ENCODE measurements at regions not wholly inside any gene's neighbourhood (a gene's known extent, or its start where the extent isn't known, plus 50 kb on each side); places are given as distances from the start of the nearest gene placed in this dataset.
"Not testable (repeated sequence)": the region's sequence is repeated elsewhere in the genome, so short reads cannot be mapped to it uniquely, and the experiment has no call there.

DNA sequence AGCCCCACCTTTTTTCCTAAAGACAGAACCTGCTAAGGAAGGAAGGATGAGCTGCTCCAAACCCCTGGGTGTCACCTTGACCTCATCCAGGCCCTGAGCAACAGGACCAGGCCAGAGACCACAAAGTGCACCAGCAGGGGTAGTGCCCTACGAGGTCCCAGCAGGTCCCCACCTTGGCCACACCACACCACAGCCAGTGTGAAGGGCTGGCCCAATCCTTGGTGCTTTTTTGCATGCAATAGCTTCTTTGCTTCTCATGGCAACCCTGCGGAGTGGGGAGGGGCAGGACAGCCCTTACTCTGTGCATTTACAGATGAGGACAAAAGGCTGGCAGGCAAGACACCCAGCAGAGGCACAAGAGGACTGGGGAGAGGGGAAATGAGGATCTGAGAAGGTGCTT is 352.6 kb downstream of the BCL11B start:
- in situ Hi-C loops (cut with HindIII; ENCODE audit: low sequenced_read_pairs): no loop called here

DNA sequence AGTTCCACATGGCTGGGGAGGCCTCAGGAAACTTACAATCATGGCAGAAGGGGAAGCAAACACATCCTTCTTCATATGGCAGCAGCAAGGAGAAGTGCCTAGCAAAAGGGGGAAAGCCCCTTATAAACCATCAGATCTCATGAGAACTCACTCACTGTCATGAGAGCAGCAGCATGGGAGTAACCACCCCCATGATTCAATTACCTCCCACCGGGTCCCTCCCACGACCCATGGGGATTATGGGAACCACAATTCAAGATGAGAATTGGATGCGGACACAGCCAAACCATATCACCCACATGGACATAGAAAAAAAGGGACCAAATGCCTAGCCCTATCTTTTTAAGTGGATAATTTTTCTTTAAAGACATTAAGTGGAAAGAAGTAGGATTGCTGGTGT is 350.7 kb downstream of the BCL11B start:
- in situ Hi-C loops (cut with HindIII; ENCODE audit: low sequenced_read_pairs): loop anchor here (5.0 kb wide), 1 partner anchor 46 kb away; no protein-coding TSS in a partner anchor

DNA sequence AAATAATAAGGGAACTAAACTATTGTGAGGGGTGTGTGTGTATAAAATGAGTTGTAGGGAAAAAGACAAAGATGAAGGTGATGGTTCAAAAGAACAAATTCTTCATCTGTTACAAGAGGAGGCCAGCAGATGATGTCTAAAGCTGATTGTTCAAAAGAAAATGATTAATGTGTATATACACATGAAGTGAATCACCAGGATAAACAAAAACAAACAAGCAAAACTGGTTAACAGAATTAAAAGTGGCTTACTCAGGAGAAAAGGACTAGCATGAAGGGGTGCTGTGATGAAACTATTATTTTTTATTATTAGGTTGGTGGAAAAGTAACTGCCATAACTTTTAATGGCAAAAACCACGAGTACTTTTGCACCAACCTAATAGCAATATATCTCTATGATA is 348.4 kb downstream of the BCL11B start:
- in situ Hi-C loops (cut with HindIII; ENCODE audit: low sequenced_read_pairs): loop anchor here (5.0 kb wide), 1 partner anchor 44 kb away; no protein-coding TSS in a partner anchor

DNA sequence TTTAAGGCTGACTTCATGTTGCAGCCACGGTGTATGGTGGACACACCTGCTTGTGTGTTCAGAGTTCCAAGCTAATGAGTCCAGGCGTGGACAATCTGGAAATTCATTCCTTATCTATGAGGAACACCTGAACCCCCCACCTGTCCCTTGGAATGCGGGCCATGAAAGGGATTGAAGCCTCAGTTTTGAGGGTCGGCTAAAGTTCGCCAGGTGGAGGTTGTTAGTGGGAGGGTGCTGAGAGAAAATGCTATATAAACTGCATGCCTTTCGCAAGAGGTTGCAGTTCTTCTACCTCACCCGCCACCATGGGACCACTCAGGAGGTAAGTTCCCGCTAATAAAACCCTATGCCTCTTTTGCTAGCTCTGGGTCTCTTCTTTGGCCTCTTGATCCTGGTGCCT is 348.0 kb downstream of the BCL11B start:
- in situ Hi-C loops (cut with HindIII; ENCODE audit: low sequenced_read_pairs): loop anchor here (5.0 kb wide), 1 partner anchor 43 kb away; no protein-coding TSS in a partner anchor

- in situ Hi-C loops (cut with HindIII; ENCODE audit: low sequenced_read_pairs): no loop called here
Observed at GRCh38 chr14:98925354-98926040, 346.5 kb downstream of the BCL11B start.

DNA sequence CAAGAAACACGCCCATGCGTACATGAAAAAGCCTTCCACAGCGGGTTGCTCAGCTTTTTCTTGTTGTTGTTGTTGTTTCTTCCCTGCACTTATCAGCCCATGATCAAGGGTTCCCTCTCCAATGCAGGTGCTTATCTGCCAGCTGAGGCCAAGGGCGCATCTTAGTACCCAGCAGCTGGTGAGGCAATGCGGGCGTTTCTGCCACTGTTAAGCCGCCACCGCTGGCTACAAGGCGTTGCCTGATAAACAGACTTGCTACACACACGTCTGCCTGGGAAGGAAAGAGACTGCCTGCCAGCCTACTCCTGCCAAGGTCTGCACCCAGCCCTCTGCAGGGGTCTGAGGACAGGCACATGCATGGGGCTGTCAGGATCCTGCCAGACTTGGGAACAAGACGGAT is 345.9 kb downstream of the BCL11B start:
- in situ Hi-C loops (cut with HindIII; ENCODE audit: low sequenced_read_pairs): no loop called here

GRCh38 chr14:98926801-98927200 is 345.2 kb downstream of the BCL11B start:
- in situ Hi-C loops (cut with HindIII; ENCODE audit: low sequenced_read_pairs): no loop called here

DNA sequence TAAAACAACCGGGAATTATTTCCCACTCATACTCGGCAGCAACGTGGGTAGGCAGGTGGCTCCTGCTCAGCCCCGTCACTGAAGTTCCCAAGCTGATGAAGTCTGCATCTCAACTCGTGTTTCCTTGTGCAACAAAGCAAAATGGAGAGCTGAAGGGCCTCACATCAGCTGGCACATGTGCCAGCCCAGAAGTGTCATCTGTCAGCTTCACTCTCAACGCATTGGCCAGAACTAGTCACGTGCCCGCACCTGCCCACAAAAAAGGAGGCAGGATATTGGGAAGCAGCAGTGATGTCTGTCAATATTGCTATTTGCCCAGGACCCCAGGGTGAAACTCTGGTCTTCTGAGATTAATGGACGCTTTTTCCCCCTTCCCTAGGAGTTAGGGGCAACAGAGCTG is 344.0 kb downstream of the BCL11B start:
- in situ Hi-C loops (cut with HindIII; ENCODE audit: low sequenced_read_pairs): no loop called here

DNA sequence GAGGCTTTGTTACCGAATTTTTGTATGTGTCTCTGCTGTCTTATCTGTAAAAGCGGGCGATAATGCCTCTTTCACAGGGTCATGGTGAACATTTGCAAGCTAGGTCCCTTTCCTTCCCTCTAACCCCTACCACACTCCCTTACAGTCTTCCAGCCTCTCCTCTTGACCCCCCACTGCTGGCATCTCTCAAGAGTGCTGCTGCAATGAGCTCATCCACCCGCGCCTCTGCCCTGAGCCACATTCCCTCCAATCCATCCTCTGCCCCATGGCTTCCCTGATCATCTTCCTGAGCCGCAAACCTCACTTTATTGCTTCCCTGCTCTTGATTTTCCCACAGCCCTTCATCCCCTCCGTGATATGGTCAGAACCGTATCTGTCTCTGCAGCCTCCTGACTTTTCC is 343.6 kb downstream of the BCL11B start:
- in situ Hi-C loops (cut with HindIII; ENCODE audit: low sequenced_read_pairs): no loop called here

DNA sequence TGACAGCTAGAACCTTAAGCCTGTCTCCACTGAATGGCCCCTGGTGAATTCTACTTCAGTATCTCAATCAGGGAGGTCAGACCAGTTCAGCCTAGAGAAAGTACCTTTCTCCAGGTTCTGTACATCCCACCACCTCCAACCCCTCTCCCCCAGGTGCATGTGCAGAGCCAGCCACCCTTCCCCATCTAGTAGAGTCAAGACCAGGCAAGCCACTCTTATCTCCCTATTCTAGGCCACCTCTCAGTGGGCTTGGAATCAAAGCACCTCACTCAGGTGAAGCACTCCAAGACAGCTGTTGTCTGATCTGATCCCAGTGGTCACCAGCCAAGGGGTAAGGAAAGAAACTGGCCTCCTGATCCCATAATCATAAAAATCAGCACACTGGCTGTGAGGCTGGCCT is 340.9 kb downstream of the BCL11B start:
- in situ Hi-C loops (cut with HindIII; ENCODE audit: low sequenced_read_pairs): no loop called here

GRCh38 chr14:98931911-98932310 is 340.1 kb downstream of the BCL11B start:
- in situ Hi-C loops (cut with HindIII; ENCODE audit: low sequenced_read_pairs): no loop called here

- in situ Hi-C loops (cut with HindIII; ENCODE audit: low sequenced_read_pairs): no loop called here
Observed at GRCh38 chr14:98932431-98933325, 339.3 kb downstream of the BCL11B start.

GRCh38 chr14:98934569-98934968 is 337.4 kb downstream of the BCL11B start:
- in situ Hi-C loops (cut with HindIII; ENCODE audit: low sequenced_read_pairs): not testable (repeated sequence)

GRCh38 chr14:98935921-98936320 is 336.1 kb downstream of the BCL11B start:
- in situ Hi-C loops (cut with HindIII; ENCODE audit: low sequenced_read_pairs): no loop called here

DNA sequence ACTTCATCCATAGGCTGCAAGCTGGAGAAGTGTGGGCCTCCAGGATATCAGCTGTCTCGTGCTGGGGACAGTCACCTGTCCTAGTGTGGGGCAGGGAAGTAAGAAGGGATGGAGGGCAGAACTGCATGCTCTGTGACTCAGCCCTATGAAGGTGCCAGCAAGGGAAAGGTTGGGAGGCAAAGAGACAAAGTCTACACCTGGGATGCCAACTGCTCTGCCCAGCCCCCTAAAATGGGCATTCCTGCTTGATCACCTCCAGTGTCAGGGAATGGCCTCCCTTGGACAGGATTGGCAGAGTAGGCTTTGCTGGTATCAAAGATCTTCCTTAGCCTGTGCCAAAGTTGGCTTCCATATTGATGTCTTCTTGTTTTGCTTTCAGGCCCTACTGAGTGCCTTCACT is 335.0 kb downstream of the BCL11B start:
- in situ Hi-C loops (cut with HindIII; ENCODE audit: low sequenced_read_pairs): no loop called here

GRCh38 chr14:98937712-98938505 is 334.1 kb downstream of the BCL11B start:
- in situ Hi-C loops (cut with HindIII; ENCODE audit: low sequenced_read_pairs): no loop called here

DNA sequence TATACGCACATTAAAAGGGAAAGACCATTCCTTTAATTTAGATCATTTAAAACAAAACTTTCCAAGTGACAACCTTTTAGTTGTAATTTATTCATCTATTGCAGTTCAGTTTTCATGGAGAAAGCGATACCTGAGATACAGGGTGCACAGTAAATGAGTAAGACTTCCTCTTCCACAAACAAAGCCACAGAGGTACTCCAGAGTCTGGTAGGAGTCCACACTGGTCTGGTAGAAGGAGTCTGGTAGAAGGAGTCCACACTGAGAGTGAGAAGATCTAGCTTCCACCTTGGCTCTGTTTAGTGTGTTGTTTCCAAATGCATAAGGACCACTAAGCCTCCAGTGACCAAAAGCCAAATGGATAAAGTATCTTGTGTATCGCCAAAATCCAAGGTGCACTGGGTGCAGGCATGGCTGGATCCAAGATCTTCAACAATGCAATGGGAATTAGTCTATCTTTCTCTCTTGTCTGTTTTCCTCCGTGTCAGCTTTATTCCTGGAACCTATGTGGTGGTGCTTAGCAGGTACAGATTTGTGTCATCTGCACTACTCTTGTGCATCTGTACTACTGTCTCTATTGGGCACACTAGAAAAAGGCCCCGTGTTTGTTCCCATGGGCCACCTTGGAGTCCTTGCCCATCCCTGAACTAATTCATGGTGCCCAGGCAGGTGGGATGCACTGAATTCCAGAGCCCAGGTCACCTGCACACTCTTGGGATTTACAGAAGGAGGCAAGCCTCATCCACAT is 331.1 kb downstream of the BCL11B start:
- in situ Hi-C loops (cut with HindIII; ENCODE audit: low sequenced_read_pairs): no loop called here

- in situ Hi-C loops (cut with HindIII; ENCODE audit: low sequenced_read_pairs): no loop called here
Observed at GRCh38 chr14:98941481-98941880, 330.5 kb downstream of the BCL11B start.

- in situ Hi-C loops (cut with HindIII; ENCODE audit: low sequenced_read_pairs): no loop called here
Observed at GRCh38 chr14:98943907-98944306, 328.1 kb downstream of the BCL11B start.

GRCh38 chr14:98944989-98945388 is 327.0 kb downstream of the BCL11B start:
- in situ Hi-C loops (cut with HindIII; ENCODE audit: low sequenced_read_pairs): no loop called here
